ENCODE measurements at regions not wholly inside any gene's neighbourhood (a gene's known extent, or its start where the extent isn't known, plus 50 kb on each side); places are given as distances from the start of the nearest gene placed in this dataset.

- Histone ChIP-seq H4K8ac (ENCODE audit: low read depth, low read length) (no peak overlapping the region), H3K79me1 (ENCODE audit: low read length) (no peaks in the 10 kb centered on the region), H3K14ac (ENCODE audit: low read length) (no peak overlapping the region), H2AFZ (ENCODE audit: insufficient read depth, low read length, poor library complexity) (no peak overlapping the region), H3K27me3 (ENCODE audit: insufficient read depth, low read length) (no peaks in the 10 kb centered on the region), H2BK5ac (ENCODE audit: low read depth, low read length, poor library complexity) (no peak overlapping the region), H2BK120ac (ENCODE audit: insufficient read depth, low read length, poor library complexity) (no peak overlapping the region), H3K9me3 (ENCODE audit: insufficient read depth, low read depth, low read length) (peaks cover 3% of the 10 kb centered on the region), H3K4ac (ENCODE audit: low read depth, low read length) (no peak overlapping the region), H3K4me3 (ENCODE audit: low read depth, low read length) (no peak overlapping the region), H3K18ac (ENCODE audit: low read length) (no peak overlapping the region), H2BK12ac (ENCODE audit: low read length) (no peak overlapping the region), H2AK5ac (ENCODE audit: low read length) (no peak overlapping the region), H3K4me2 (ENCODE audit: low read length) (no peak overlapping the region), H3K36me3 (ENCODE audit: control insufficient read depth in 1 of 2, insufficient read depth in 2 of 2, low read length in 2 of 2) (no peaks in the 10 kb centered on the region), H3K79me2 (ENCODE audit: control insufficient read depth, insufficient read depth, low read length, poor library complexity) (no peaks in the 10 kb centered on the region), H3K9ac (ENCODE audit: low read length) (no peak overlapping the region), H3K4me1 (ENCODE audit: control insufficient read depth in 1 of 2, insufficient read depth in 2 of 2, low read length in 2 of 2) (no peaks in the 10 kb centered on the region), H3K27ac (ENCODE audit: low read depth, low read length) (no peak overlapping the region), H4K12ac (ENCODE audit: low read depth, low read length) (no peak overlapping the region), H3K23ac (ENCODE audit: low read length) (no peak overlapping the region), H4K91ac (ENCODE audit: low read depth, low read length) (no peak overlapping the region)
- no peak for DNase-seq
- no CpG with 5 or more reads among the region's 8 CpGs for WGBS (ENCODE audit: extremely low coverage, insufficient coverage, insufficient read length)
Measured at GRCh38 chr19:32104850-32105235, 240.6 kb upstream of the ZNF507 start.

- WGBS (ENCODE audit: extremely low coverage, insufficient coverage, insufficient read length) = no CpG with 5 or more reads among the region's 16 CpGs
- Histone ChIP-seq H3K79me2 (ENCODE audit: control insufficient read depth, insufficient read depth, low read length, poor library complexity) (no peaks in the 10 kb centered on the region), H2BK5ac (ENCODE audit: low read depth, low read length, poor library complexity) (no peak overlapping the region), H3K27ac (ENCODE audit: low read depth, low read length) (no peak overlapping the region), H3K14ac (ENCODE audit: low read length) (no peak overlapping the region), H3K9ac (ENCODE audit: low read length) (no peak overlapping the region), H3K4ac (ENCODE audit: low read depth, low read length) (no peak overlapping the region), H4K8ac (ENCODE audit: low read depth, low read length) (no peak overlapping the region), H4K12ac (ENCODE audit: low read depth, low read length) (no peak overlapping the region), H2AFZ (ENCODE audit: insufficient read depth, low read length, poor library complexity) (no peak overlapping the region), H3K9me3 (ENCODE audit: insufficient read depth, low read depth, low read length) (peaks cover 3% of the 10 kb centered on the region), H3K18ac (ENCODE audit: low read length) (no peak overlapping the region), H3K4me1 (ENCODE audit: control insufficient read depth in 1 of 2, insufficient read depth in 2 of 2, low read length in 2 of 2) (no peaks in the 10 kb centered on the region), H2BK12ac (ENCODE audit: low read length) (no peak overlapping the region), H3K4me3 (ENCODE audit: low read depth, low read length) (no peak overlapping the region), H3K4me2 (ENCODE audit: low read length) (no peak overlapping the region), H2AK5ac (ENCODE audit: low read length) (no peak overlapping the region), H4K91ac (ENCODE audit: low read depth, low read length) (no peak overlapping the region), H2BK120ac (ENCODE audit: insufficient read depth, low read length, poor library complexity) (no peak overlapping the region), H3K27me3 (ENCODE audit: insufficient read depth, low read length) (no peaks in the 10 kb centered on the region), H3K36me3 (ENCODE audit: control insufficient read depth in 1 of 2, insufficient read depth in 2 of 2, low read length in 2 of 2) (no peaks in the 10 kb centered on the region), H3K79me1 (ENCODE audit: low read length) (no peaks in the 10 kb centered on the region), H3K23ac (ENCODE audit: low read length) (no peak overlapping the region)
- no peak for DNase-seq
Measured at GRCh38 chr19:32105527-32106310, 239.7 kb upstream of the ZNF507 start.

DNA sequence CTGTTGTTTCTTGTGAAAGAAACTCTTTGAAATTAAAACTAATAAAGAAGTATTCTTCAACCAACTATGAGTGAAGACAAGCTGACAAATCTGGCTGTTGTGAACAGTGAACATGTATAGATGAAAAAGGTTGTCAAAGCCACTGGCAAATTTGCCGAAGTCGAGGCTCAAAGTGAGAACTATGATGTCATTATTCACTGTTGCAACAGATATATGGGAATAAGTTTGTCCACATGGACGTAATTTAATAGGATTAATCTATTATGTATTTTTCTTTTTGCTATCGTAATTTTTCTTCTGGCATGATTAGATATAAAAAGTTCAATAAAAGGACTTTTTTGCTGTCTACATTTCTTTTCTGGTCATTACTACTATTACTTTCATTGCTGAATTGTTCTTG is 223.2 kb upstream of the ZNF507 start:
- Histone ChIP-seq H2BK5ac (ENCODE audit: low read depth, low read length, poor library complexity) (no peak overlapping the region), H3K27ac (ENCODE audit: low read depth, low read length) (no peak overlapping the region), H3K4me2 (ENCODE audit: low read length) (no peak overlapping the region), H3K79me1 (ENCODE audit: low read length) (no peaks in the 10 kb centered on the region), H3K4me3 (ENCODE audit: low read depth, low read length) (no peak overlapping the region), H4K91ac (ENCODE audit: low read depth, low read length) (no peak overlapping the region), H3K23ac (ENCODE audit: low read length) (no peak overlapping the region), H3K18ac (ENCODE audit: low read length) (no peak overlapping the region), H3K14ac (ENCODE audit: low read length) (no peak overlapping the region), H3K4ac (ENCODE audit: low read depth, low read length) (no peak overlapping the region), H2BK120ac (ENCODE audit: insufficient read depth, low read length, poor library complexity) (no peak overlapping the region), H2AFZ (ENCODE audit: insufficient read depth, low read length, poor library complexity) (no peak overlapping the region), H3K36me3 (ENCODE audit: control insufficient read depth in 1 of 2, insufficient read depth in 2 of 2, low read length in 2 of 2) (no peaks in the 10 kb centered on the region), H2BK12ac (ENCODE audit: low read length) (no peak overlapping the region), H3K9ac (ENCODE audit: low read length) (no peak overlapping the region), H3K27me3 (ENCODE audit: insufficient read depth, low read length) (no peaks in the 10 kb centered on the region), H3K9me3 (ENCODE audit: insufficient read depth, low read depth, low read length) (no peaks in the 10 kb centered on the region), H4K8ac (ENCODE audit: low read depth, low read length) (no peak overlapping the region), H2AK5ac (ENCODE audit: low read length) (no peak overlapping the region), H3K79me2 (ENCODE audit: control insufficient read depth, insufficient read depth, low read length, poor library complexity) (no peaks in the 10 kb centered on the region), H3K4me1 (ENCODE audit: control insufficient read depth in 1 of 2, insufficient read depth in 2 of 2, low read length in 2 of 2) (no peaks in the 10 kb centered on the region), H4K12ac (ENCODE audit: low read depth, low read length) (no peak overlapping the region)
- WGBS (ENCODE audit: extremely low coverage, insufficient coverage, insufficient read length) = no CpG with 5 or more reads among the region's 4 CpGs
- DNase-seq = no peak

DNA sequence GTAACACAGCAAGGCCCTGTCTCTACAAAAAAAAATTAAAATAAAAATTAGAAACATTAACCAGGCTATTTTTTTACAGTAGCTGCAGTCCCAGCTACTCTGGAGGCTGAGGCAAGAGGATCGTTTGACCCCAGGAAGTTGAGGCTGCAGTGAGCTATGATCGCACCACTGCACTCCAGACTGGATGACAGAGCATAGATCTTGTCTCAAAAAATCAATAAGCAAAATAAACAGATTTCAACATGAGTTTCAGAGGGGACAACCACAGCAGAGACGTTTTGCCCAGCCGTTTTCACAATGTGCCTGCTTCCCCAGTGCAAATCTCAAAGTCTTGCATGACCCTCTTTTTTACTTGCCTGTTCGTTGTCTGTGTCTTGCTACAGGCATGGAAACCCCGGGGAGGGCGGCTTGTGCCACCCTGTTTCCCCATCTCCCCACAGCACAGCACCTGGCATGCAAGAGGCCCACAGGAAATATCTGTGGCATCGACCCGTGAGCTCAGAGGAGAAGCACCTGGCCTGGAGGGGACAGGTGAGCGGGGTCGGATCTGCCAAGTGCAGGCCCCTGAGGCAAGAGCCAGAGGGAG is 222.0 kb upstream of the ZNF507 start:
- Histone ChIP-seq H2BK120ac (ENCODE audit: insufficient read depth, low read length, poor library complexity) (no peak overlapping the region), H2AK5ac (ENCODE audit: low read length) (no peak overlapping the region), H3K18ac (ENCODE audit: low read length) (no peak overlapping the region), H4K12ac (ENCODE audit: low read depth, low read length) (no peak overlapping the region), H3K4me1 (ENCODE audit: control insufficient read depth in 1 of 2, insufficient read depth in 2 of 2, low read length in 2 of 2) (no peaks in the 10 kb centered on the region), H3K23ac (ENCODE audit: low read length) (no peak overlapping the region), H3K14ac (ENCODE audit: low read length) (no peak overlapping the region), H2BK12ac (ENCODE audit: low read length) (no peak overlapping the region), H3K9ac (ENCODE audit: low read length) (no peak overlapping the region), H3K36me3 (ENCODE audit: control insufficient read depth in 1 of 2, insufficient read depth in 2 of 2, low read length in 2 of 2) (no peaks in the 10 kb centered on the region), H4K8ac (ENCODE audit: low read depth, low read length) (no peak overlapping the region), H2AFZ (ENCODE audit: insufficient read depth, low read length, poor library complexity) (no peak overlapping the region), H3K4me2 (ENCODE audit: low read length) (no peak overlapping the region), H2BK5ac (ENCODE audit: low read depth, low read length, poor library complexity) (no peak overlapping the region), H3K4ac (ENCODE audit: low read depth, low read length) (no peak overlapping the region), H3K79me1 (ENCODE audit: low read length) (no peaks in the 10 kb centered on the region), H4K91ac (ENCODE audit: low read depth, low read length) (no peak overlapping the region), H3K79me2 (ENCODE audit: control insufficient read depth, insufficient read depth, low read length, poor library complexity) (no peaks in the 10 kb centered on the region), H3K9me3 (ENCODE audit: insufficient read depth, low read depth, low read length) (no peaks in the 10 kb centered on the region), H3K27ac (ENCODE audit: low read depth, low read length) (no peak overlapping the region), H3K27me3 (ENCODE audit: insufficient read depth, low read length) (no peaks in the 10 kb centered on the region), H3K4me3 (ENCODE audit: low read depth, low read length) (no peak overlapping the region)
- no peak for DNase-seq
- WGBS (ENCODE audit: extremely low coverage, insufficient coverage, insufficient read length) = no CpG with 5 or more reads among the region's 11 CpGs
